ENCODE measurements at regions not wholly inside any gene's neighbourhood (a gene's known extent, or its start where the extent isn't known, plus 50 kb on each side); places are given as distances from the start of the nearest gene placed in this dataset.

GRCh38 chr9:30348904-30349303, 2035.5 kb upstream of the ACO1 start:
- Histone ChIP-seq H3K4me3 (no peak overlapping the region), H3K27me3 (ENCODE audit: control insufficient read depth in 2 of 2, insufficient read depth in 2 of 2, low read length in 2 of 2) (no peaks in the 10 kb centered on the region), H3K9me3 (replicated peaks; ENCODE audit: control insufficient read depth, insufficient read depth, low read depth, low read length) (no peaks in the 10 kb centered on the region), H3K36me3 (ENCODE audit: control insufficient read depth, insufficient read depth, low read length) (no peaks in the 10 kb centered on the region), H3K27ac (ENCODE audit: extremely low read depth, low read depth, low read length) (no peak overlapping the region), H2AFZ (ENCODE audit: low read depth, low read length) (no peak overlapping the region), H3K79me2 (ENCODE audit: control insufficient read depth, insufficient read depth, low read length) (no peaks in the 10 kb centered on the region), H3K4me1 (replicated peaks in 1 of 2; ENCODE audit: control insufficient read depth in 2 of 2, insufficient read depth in 2 of 2, low read length in 2 of 2) (no peaks in the 10 kb centered on the region), H4K20me1 (replicated peaks; ENCODE audit: control insufficient read depth, insufficient read depth, low read length) (no peaks in the 10 kb centered on the region), H3K9ac (ENCODE audit: insufficient read depth in 1 of 2, low read depth in 2 of 2, low read length in 2 of 2) (no peak overlapping the region), H3K4me2 (ENCODE audit: insufficient read depth, low read length) (no peak overlapping the region), H3K9me1 (ENCODE audit: control insufficient read depth, insufficient read depth, low read length) (no peaks in the 10 kb centered on the region)
- ChIA-PET CTCF (ENCODE audit: low intra/inter-chr PET ratio) (no interaction called here), POLR2A (no interaction called here)
- TF ChIP-seq THAP12 (CRISPR knock-in tag; IDR thresholded peaks at IDR 0.05) = no peak
- TF ChIP-seq MYC (IDR thresholded peaks at IDR 0.05; ENCODE audit: low read depth, low read length) = no peak
- no peak for TF ChIP-seq MYC (CRISPR knock-in tag; IDR thresholded peaks at IDR 0.05; ENCODE audit: borderline replicate concordance, low read depth)
- no peak for TF ChIP-seq ZNF583 (CRISPR knock-in tag; IDR thresholded peaks at IDR 0.05)
- TF ChIP-seq MBD1 (CRISPR knock-in tag; IDR thresholded peaks at IDR 0.05) = no peak
- no peak for TF ChIP-seq BACH1 (tag; IDR thresholded peaks at IDR 0.05)
- no peak for TF ChIP-seq ZNF609 (CRISPR knock-in tag; IDR thresholded peaks at IDR 0.05; ENCODE audit: borderline replicate concordance)
- TF ChIP-seq ZNF232 (CRISPR knock-in tag; IDR thresholded peaks at IDR 0.05) = no peak
- TF ChIP-seq COPS2 (conservative IDR thresholded peaks at IDR 0.05) = no peak
- no peak for TF ChIP-seq ZNF24 (IDR thresholded peaks at IDR 0.05)
- no CpG with 5 or more reads among the region's 15 CpGs for WGBS (ENCODE audit: insufficient coverage, low coverage, missing lambda C conversion rate)
- DNase-seq (ENCODE audit: extremely low read depth in 1 of 4, low spot score in 3 of 4) (no peak), ATAC-seq (no peak), FAIRE-seq (no peak)
- no TSS peak for BruUV-seq (replicated peaks)
- intact Hi-C loops (cut with micrococcal nuclease) = no loop called here
- in situ Hi-C loops (cut with MboI) = no loop called here

All from K562 (cell line).